Hindlimb muscle (tissue), 1 donor: ENCODE measurements at regions not wholly inside any gene's neighbourhood (a gene's known extent, or its start where the extent isn't known, plus 50 kb on each side); places are given as distances from the start of the nearest gene placed in this dataset.

Experiments
- DNase-seq: peaks from one replicate; pipeline ENCODE4 v3.0.0-alpha.2; 2013

- DNase-seq: no peak
Observed at GRCh38 chr15:80308002-80308401, 56.0 kb upstream of the CTXND1 start.

DNA sequence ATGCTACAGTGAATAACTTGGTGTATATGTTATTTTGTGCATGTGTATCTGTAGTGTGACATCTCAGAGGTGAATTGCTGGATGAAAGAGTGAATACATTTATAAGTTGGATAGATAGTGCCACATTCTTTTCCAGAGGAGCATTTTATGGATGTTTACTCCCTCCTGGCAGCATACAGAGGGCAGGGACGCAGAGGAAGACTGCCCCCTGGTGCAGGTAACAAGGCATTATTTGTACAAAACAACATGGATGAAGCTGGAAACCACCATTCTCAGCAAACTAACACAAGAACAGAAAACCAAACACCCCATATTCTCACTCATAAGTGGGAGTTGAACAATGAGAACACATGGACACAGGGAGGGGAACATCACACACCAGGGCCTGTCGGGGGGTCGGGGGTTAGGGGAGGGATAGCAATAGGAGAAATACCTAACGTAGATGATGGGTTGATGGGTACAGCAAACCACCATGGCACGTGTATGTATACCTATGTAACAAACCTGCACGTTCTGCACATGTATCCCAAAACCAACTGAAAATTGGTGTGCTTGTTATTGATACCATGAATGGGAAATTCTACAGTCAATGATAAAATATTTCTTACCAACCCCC, 57.9 kb upstream of the CTXND1 start:
- no peak for DNase-seq

DNA sequence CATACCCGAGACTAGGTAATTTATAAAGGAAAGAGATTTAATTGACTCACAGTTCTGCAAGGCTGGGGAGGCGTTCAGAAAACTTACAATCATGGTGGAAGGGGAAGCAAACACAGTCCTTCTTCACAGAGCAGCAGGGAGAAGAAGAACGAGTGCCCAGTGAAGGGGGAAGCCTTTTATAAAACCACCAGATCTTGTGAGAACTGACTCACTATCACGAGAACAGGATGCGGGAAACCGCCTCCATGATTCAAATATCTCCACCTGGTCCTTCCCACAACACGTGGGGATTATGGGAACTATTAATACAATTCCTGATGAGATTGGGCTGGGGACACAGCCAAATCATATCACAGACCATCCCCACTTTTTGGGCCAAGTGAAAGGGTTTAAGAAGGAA, 58.8 kb upstream of the CTXND1 start:
- no peak for DNase-seq

DNA sequence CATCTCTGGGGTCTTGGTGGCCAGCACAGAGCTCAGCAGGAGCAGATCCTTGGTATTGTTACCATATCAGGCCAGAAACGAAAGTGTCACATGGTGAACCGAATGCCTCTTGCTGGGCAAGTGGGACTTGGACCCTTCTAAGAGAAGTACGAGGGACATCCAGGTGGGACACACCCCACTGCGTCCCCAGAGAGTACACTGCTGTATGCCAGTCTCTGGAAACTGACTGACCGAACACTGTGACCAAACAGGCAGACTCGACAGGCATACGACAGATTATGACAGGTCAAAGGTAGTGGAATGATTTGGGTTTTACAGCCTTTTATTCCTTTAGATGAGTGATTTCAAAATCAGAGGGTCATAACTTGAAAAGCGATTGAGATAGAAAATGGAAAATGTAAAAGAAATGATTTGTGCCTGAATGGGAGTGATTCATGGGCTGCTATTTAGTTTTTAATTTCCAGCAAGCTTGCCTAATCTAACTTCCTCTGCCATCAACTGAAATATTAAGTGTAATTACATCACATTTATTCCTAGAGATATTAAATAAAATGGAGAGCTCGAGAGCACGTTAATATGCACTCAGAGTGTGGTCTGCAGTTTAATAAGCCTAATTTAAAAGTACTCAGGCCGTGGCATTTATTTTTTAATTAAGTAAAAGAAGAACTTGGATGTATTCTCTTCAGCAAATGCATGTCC, 63.4 kb upstream of the CTXND1 start:
- no peak for DNase-seq

GRCh38 chr15:80317389-80318182, 65.6 kb upstream of the CTXND1 start:
- DNase-seq: no peak

- DNase-seq: no peak
Observed at GRCh38 chr15:80321853-80322252, 69.8 kb upstream of the CTXND1 start.

DNA sequence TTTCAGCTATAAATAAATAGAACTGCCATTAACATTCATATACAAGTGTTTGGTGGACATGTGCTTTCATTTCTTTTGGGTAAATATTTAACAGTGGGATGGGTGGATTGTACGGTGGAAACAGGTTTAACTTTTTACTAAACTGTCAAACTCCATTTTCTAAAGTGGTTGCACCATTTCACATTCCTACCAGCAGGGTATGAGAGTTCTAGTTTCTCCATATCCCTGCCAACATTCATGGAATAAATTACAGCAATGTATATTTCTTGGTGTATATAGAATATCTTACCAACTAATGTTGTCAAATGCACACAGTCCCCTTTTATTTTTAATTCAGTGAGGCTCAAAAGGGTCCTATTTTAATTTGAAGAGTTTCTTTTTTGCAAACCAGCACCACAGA, 71.3 kb upstream of the CTXND1 start:
- DNase-seq: no peak

DNA sequence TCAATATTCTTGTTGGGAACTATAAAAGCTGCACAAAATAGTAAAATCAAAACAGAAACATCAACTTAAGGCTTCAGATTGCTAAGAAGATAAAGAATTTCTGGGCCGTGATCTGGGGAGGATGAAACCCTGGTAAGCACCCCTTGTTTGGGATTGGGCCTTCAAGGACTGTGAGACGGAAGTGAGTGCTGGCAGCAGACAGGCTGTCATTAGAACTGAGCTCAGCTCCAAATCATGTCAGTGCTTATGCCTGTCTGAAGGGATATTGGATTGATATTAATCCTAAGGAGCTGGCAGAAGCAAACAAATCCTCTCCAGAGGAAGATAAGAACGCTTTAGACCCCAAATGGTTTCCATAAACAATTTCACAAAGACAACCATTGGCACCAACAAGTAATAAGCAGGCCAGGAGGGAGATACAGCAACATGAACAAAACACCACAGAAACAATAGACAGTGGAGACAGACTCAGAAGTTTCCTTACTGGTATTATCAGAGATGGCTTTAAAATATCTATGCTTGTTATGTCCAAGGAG, 72.6 kb upstream of the CTXND1 start:
- no peak for DNase-seq

DNA sequence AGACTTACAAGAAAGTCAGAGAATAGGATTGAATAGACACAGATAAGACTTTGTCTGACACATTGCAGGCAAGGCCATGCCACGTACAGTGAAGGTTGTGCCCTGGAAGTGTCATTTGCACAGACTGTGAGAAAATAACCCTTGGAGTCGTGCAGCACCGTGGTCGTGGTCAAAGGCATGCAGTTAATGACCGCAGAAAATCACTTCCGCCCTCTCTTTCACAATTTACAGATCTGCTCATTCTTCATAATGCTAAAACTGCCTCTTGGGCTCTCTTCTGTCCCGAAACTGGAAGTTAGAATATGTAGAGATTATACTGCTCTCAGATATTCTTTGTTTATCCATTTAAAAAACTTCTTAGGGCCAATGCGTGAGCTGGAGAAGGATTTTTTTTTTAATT, 73.2 kb upstream of the CTXND1 start:
- DNase-seq: no peak

GRCh38 chr15:80326270-80326669, 74.3 kb upstream of the CTXND1 start:
- no peak for DNase-seq

- no peak for DNase-seq
Observed at GRCh38 chr15:80328496-80328895, 75.7 kb upstream of the ARNT2 start.

DNA sequence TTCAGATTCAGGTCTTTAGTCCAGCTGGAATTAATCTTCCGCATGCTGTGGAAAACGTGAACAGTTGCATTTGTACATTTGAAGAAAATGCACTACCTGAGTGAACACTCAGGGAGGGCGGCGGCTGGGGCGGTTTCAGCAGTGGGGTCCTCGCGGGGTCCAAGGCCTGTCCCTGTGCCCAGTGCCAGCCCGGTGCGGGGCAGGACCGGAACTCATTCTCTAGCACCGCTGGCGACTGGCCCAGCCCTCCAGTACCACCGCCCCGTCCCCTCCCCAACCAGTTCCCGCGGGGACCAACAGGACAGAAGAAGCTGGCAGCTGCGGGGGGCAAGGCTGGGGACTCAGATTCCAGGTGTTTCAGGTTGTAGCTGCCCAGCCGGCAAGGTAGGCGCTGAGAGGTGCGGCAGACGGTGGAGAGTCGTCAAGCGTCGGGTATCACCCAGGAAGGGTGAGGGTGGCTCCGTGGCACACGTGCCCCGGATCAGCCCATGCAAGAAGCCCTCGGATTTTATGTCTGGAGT, 72.2 kb upstream of the ARNT2 start:
- DNase-seq: no peak

GRCh38 chr15:80333261-80333660, 70.9 kb upstream of the ARNT2 start:
- no peak for DNase-seq

- no peak for DNase-seq
Observed at GRCh38 chr15:80334521-80334920, 69.7 kb upstream of the ARNT2 start.

GRCh38 chr15:80339601-80340000, 64.6 kb upstream of the ARNT2 start:
- no peak for DNase-seq

- DNase-seq: no peak
Observed at GRCh38 chr15:80342148-80342547, 62.0 kb upstream of the ARNT2 start.

GRCh38 chr15:80343554-80343992, 60.6 kb upstream of the ARNT2 start:
- DNase-seq: peak; percentile 14

DNA sequence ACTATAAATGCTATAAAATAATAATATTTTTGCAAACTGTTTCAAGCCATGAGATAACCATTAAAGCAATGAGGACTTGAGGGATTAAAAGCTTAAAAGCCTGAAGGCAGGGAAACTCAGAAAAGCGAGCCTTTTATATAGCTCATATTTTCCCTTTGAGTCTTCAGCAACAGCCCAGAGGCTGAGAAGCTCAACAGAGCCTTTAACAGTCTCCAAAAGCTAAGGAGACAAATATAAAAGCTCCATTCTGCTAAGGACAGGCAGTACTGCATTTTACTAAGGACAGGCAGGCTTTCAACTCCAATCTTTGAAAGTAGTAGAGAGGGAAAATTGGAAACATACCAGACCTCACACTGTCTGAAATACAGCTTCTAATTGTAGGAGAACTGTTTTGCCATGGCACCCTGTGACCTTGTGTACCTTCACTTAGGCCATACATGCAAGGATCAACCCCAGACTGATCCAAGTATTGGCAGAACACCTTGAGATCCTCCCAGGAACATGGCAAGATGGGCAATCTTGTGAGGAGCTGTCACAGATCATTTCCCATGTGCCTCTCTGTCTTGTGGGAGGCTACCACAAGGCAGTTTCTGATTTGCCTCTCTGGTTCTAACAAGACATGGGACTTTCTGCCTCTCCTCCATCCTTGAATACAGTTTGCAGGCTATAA, 53.1 kb upstream of the ARNT2 start:
- no peak for DNase-seq
